Spleen (tissue), 7 donors: ENCODE measurements at regions not wholly inside any gene's neighbourhood (a gene's known extent, or its start where the extent isn't known, plus 50 kb on each side); places are given as distances from the start of the nearest gene placed in this dataset.

Source experiments
- CTCF ChIP-seq, 11 experiments: fragments of 200-600 bp in 7 of 11; fragments of 450-650 bp in 4 of 11; sonication (generic) in 4 of 11; IDR thresholded peaks in 8 of 11; conservative IDR thresholded peaks in 3 of 11; 1 replicate in 7 of 11; 2 replicates in 4 of 11; pipeline versions ENCODE4 v1.4.0 to v1.8.0; 2016 to 2021; ENCODE audit warnings: antibody characterized with exemption in 11 of 11, inconsistent platforms in 4 of 11, mild to moderate bottlenecking in 1 of 11
- POLR2A ChIP-seq, 3 donors: fragments of 450-650 bp; IDR thresholded peaks; one replicate each; pipeline ENCODE4 v1.5.1; 2017; ENCODE audit warnings: antibody characterized with exemption in 3 of 3, mild to moderate bottlenecking in 1 of 3
- POLR2AphosphoS5 ChIP-seq, 3 donors: sonication (generic); formaldehyde crosslinking; IDR thresholded peaks; one replicate each; pipeline ENCODE4 v1.5.1; 2017; ENCODE audit warnings: antibody characterized with exemption in 3 of 3
- donor health status: DM: no; HTN: no; CAD: no; lungs with moderate emphysema.
- donor health status: DM: no; HTN: no; CAD: no.
- donor health status: DM: no; HTN: no; CAD: no.

GRCh38 chr1:223038288-223039006, 104.6 kb downstream of the TLR5 start:
- TF ChIP-seq POLR2A (IDR thresholded peaks at IDR 0.05) (no peak), CTCF (IDR thresholded peaks at IDR 0.05 in 8 of 11, conservative IDR thresholded peaks at IDR 0.05 in 3 of 11) (no peak), POLR2AphosphoS5 (IDR thresholded peaks at IDR 0.05) (no peak)
